ENCODE measurements at regions not wholly inside any gene's neighbourhood (a gene's known extent, or its start where the extent isn't known, plus 50 kb on each side); places are given as distances from the start of the nearest gene placed in this dataset.

GRCh38 chr6:48825501-48826151 is 637.4 kb downstream of the MMUT start:
- TF ChIP-seq TOPORS (CRISPR knock-in tag; IDR thresholded peaks at IDR 0.05) (no peak), ZNF224 (CRISPR knock-in tag; IDR thresholded peaks at IDR 0.05) (no peak), ZNF136 (CRISPR knock-in tag; IDR thresholded peaks at IDR 0.05; ENCODE audit: low read depth) (no peak), ZNF570 (CRISPR knock-in tag; IDR thresholded peaks at IDR 0.05; ENCODE audit: borderline replicate concordance) (no peak), ZNF747 (CRISPR knock-in tag; IDR thresholded peaks at IDR 0.05; ENCODE audit: borderline replicate concordance) (no peak), ZNF543 (CRISPR knock-in tag; IDR thresholded peaks at IDR 0.05) (no peak), SNAPC5 (CRISPR knock-in tag; IDR thresholded peaks at IDR 0.05; ENCODE audit: borderline replicate concordance) (no peak), CHCHD3 (CRISPR knock-in tag; IDR thresholded peaks at IDR 0.05) (no peak), ZNF431 (CRISPR knock-in tag; IDR thresholded peaks at IDR 0.05; ENCODE audit: borderline replicate concordance, low read depth) (no peak), NFATC3 (CRISPR knock-in tag; IDR thresholded peaks at IDR 0.05) (no peak), ASH2L (IDR thresholded peaks at IDR 0.05; ENCODE audit: insufficient read length, low read depth, low read length) (no peak)
- BruUV-seq (replicated peaks), result no TSS peak
- ATAC-seq, result no peak
- Histone ChIP-seq H3K4me1 (ENCODE audit: insufficient read depth, low read length) (no peaks in the 10 kb centered on the region), H3K4me2 (ENCODE audit: low read depth, low read length) (no peak overlapping the region), H4K20me1 (ENCODE audit: insufficient read depth, low read length) (no peaks in the 10 kb centered on the region), H2AFZ (ENCODE audit: low read length) (no peak overlapping the region), H3K36me3 (replicated peaks in 1 of 2; ENCODE audit: control insufficient read depth in 1 of 2, insufficient read depth in 2 of 2, low read length in 2 of 2) (no peaks in the 10 kb centered on the region), H3K9me3 (ENCODE audit: low read length) (no peaks in the 10 kb centered on the region), H3K4me3 (replicated peaks in 1 of 3; ENCODE audit: insufficient read depth in 1 of 3, low read depth in 2 of 3, low read length in 3 of 3) (no peak overlapping the region), H3K27ac (ENCODE audit: extremely low read length, insufficient read depth, low read length) (no peak overlapping the region), H3K9ac (ENCODE audit: insufficient read depth, low read depth, low read length) (no peak overlapping the region), H3K79me2 (ENCODE audit: insufficient read depth, low read length) (no peaks in the 10 kb centered on the region), H3K27me3 (ENCODE audit: control insufficient read depth in 1 of 2, insufficient read depth in 2 of 2, low read length in 2 of 2) (no peaks in the 10 kb centered on the region)
- ChIA-PET POLR2A (no interaction called here), CTCF (ENCODE audit: low intra/inter-chr PET ratio, low total read pairs) (no interaction called here)
- DNase-seq (ENCODE audit: low spot score), result no peak
- in situ Hi-C loops (cut with HindIII; ENCODE audit: extremely low pct_ligation_motif_present, low pct_unique_long_range_greater_than_20kb) (no loop called here), intact Hi-C loops (cut with micrococcal nuclease; ENCODE audit: unreplicated experiment) (no loop called here)
- FAIRE-seq, result no peak
- 3% methylated on average over 3 of the region's 3 CpGs for WGBS (ENCODE audit: low lambda C conversion rate)
